GM19452 (cell line): ENCODE measurements at regions not wholly inside any gene's neighbourhood (a gene's known extent, or its start where the extent isn't known, plus 50 kb on each side); places are given as distances from the start of the nearest gene placed in this dataset.
"Not testable (repeated sequence)": the region's sequence is repeated elsewhere in the genome, so short reads cannot be mapped to it uniquely, and the experiment has no call there.

Source experiments
- ATAC-seq: cut with Tn5 transposase; IDR thresholded peaks from one replicate; pipeline ENCODE4 v1.9.1; 2021; ENCODE audit not compliant: unreplicated experiment

DNA sequence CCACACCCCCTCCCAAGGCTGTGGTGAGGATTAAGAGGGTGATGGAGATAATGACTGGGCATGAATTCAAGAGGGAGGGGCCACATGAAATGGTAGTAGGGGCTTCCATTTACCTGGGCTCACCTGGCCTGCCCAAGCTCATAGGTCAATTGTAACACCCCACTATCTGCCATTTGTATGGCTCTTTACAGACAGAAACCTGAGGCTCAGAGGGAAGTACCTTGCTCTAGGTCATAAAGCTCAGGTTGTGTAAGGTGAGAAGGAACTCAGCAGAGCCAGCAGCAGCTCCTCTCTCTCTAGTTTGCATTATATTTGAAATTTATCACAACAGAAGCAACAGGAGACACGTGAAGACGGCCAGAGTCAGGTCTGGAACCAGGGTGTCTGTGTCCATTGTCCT is 133.4 kb upstream of the ALDH1B1 start:
- ATAC-seq: no peak

DNA sequence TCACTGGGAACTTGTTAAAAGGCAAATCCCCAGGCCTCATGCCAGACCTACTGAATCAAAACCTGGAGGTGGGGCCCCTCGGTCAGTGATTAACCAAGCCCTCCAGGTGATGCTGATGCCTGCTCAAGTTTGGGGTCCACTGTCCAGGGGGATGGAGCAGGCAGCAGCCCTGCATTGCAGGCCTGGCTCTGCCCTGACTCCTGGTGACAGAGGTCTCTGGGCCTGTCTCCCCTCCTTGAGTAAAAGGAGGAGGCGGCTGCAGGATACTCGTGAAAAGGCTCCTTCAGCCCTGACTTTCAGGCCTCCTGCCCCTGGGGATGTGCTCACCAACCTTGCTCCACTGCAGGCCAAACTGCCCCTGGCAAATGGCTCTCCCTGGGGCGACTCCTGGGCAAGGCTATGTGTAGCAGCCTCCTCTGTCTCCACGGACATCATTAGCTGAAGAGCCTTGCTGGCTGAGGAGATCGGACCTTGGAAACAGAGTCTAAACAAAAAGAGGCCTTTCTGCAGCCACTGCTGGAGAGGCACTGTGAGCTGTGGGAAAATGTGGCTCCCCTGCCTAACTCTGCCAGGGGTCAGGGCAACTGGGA is 134.8 kb upstream of the ALDH1B1 start:
- ATAC-seq: no peak

DNA sequence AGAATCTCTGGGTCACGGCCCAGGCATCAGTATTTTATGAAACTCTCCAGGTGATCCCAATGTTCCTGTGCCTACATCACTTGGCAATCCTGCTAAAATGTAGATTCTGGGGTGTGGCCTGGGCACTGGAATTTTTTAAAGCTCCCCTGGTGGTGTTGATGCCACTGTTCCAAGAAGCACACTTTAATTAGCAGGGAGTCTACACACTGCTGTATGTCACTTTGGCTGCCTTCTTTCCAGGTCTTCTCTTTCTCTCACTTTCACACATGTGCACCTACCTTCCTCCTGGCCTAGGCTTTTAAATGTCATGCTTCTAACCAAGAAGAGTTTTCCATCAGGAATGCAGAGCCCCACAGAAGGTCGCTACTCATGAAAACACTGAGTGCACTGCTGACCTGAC is 136.0 kb upstream of the ALDH1B1 start:
- no peak for ATAC-seq

- ATAC-seq: no peak
Observed at GRCh38 chr9:38255599-38255998, 136.9 kb upstream of the ALDH1B1 start.

- no peak for ATAC-seq
Observed at GRCh38 chr9:38254756-38255155, 137.7 kb upstream of the ALDH1B1 start.

DNA sequence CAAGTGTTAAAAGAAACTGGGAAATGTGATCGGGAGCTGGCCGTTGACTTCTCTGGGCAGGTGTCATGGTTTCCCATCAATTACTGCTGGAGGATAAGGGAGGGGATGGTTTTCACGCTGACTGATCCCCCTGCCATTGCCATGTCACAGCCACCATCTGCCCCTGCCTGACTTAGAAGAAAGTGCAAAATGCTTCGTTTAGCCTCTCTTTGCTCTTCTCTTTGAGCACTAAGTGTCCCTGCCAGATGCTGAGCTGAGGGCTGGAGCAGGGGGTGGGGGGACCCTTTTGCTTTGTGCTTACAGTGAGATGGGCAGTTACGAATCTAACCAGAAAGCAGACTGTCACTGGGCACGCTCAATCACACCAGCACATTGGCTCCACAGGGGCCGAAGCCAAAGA is 138.4 kb upstream of the ALDH1B1 start:
- no peak for ATAC-seq

DNA sequence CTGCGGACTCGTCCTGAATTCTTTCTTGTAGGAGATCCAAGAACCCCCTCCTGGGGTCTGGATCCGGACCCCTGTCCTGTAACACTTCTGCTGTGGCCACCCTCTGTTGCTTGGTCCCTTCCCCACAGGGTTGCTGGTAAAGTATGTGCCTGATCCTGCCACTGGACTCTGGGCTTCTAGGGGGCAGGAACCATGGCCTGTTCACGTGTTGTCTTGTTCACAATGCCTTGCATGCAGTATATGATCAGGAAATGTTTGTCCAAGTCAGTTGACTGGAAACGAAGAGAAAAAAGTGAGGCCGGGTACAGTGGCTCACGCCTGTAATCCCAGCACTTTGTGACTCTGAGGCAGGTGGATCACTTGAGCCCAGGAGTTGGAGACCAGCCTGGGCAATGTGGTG is 139.3 kb upstream of the ALDH1B1 start:
- ATAC-seq: no peak

GRCh38 chr9:38251036-38251860 is 141.3 kb upstream of the ALDH1B1 start:
- no peak for ATAC-seq

DNA sequence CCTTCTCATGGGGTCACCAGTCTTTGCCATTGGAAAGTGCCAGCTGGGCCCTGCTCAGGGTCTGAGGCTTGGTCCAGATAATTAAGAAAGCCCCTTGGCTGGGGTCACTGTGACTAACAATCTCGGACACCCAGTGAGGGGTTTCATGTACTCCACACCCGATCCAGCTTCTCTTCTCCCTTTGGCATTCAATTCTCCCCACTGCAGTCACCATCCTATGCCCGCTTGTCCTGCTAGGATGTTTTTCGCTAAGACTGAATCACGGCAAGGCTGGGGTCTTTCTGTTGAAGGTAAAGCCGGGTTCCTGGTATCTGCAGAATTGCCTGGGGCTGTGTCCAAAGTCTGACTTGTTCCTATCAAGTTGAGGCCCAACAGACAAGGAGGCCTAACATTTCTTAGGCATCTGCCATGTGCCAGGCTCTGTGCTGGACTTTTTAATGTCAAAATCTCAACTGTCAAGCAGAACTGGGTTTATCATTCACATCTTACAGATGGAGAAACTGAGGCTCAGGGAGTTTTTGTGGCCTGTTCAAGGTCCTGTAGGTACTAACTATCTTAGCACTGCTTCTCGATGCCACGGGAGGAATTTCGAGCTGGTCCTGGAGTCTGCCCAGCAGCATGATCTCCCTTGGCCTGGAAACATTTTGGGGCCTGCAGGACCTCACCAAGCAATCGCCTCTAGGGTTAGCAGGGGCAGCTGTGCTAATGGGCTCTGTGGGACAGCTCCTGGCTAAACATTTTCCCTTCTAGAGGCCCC is 142.0 kb upstream of the ALDH1B1 start:
- ATAC-seq: no peak

DNA sequence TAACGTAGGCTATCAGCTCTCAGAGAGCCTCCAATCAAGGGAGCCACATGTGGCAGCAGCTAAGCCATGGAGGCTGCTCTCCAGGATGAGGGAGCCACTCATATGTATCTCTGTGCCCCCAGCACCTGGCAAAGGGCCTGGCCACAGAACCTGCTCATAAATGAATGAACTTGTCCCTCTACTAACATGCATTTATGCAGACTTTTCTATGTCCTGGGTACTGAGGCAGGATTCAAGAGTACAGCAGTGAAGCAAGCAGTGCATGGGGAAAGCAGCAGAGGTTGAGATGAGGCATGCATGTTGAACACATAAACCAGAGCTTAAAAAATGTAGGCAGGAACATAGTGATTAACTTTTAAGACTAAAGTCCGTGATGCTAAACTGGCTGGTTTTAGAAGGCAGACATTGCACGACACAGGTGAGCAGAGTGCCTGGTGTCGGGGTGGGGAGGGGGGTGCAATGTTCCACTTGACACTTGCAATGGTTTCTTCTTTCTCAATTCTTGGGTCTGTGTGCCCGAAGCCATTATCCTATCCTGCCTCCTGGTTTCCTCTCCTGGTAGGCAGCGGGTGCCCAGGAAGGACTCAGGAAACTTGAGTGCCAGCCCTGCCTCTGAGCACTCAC is 142.8 kb upstream of the ALDH1B1 start:
- ATAC-seq: no peak

- ATAC-seq: no peak
Observed at GRCh38 chr9:38249049-38249448, 143.5 kb upstream of the ALDH1B1 start.

DNA sequence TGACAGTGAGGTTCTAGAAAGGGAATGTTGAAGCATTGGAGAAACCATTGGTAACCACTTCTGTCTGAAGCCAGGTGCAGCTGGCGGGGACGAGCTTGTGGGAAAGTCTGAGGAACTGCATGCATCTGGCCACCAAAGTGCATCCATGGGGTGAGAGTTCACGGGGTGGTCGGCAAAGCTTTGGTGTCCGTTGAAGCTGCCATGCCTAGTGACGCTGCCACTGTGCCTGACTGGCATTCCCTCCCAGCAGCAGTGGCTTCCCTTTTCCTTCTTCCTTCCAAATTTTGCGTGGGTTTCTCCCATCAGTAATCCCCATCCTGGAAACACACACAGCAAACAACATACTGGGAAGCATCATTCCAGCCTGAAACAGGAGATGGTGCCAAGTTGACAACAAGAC is 145.7 kb upstream of the ALDH1B1 start:
- no peak for ATAC-seq

DNA sequence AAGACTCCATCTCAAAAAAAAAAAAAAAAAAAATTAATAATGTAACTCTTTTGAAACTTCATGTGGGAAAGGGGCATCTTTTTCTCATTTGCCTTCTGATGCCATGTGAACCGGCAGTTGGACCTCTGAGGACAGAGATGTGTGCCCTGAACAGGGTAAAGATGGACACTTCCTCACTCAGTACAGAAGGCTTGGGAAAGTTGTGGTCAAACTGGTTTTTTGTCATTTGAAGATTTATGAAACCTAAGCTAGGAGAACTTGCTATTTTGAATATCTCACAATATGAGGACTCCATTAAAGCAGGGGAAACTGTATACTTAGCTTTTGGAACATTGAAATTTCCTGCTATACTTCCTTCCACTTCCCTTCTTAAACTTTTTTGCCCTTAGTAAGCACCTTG is 147.5 kb upstream of the ALDH1B1 start:
- no peak for ATAC-seq

- no peak for ATAC-seq
Observed at GRCh38 chr9:38243993-38244392, 148.5 kb upstream of the ALDH1B1 start.

GRCh38 chr9:38242151-38242550 is 150.4 kb upstream of the ALDH1B1 start:
- ATAC-seq: not testable (repeated sequence)

DNA sequence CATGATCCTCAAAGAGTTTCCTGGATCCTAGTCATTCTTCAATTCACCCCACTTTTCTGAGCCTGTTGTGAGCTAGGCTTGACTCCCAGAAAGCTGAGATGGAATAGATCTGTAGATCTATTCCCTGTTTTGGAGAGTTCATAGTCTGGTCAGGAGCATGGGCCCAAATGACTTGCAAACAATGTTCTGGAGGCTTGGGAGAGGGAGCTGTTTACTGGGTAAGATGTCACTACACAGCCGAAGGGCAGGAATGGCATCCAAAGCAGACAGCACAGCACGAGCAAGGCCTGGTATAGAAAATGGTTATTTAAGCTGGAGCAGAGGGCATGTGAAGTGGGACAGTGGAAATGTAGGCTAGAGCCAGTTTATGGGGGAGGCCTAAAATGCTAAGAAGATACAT is 152.5 kb upstream of the ALDH1B1 start:
- ATAC-seq: no peak

DNA sequence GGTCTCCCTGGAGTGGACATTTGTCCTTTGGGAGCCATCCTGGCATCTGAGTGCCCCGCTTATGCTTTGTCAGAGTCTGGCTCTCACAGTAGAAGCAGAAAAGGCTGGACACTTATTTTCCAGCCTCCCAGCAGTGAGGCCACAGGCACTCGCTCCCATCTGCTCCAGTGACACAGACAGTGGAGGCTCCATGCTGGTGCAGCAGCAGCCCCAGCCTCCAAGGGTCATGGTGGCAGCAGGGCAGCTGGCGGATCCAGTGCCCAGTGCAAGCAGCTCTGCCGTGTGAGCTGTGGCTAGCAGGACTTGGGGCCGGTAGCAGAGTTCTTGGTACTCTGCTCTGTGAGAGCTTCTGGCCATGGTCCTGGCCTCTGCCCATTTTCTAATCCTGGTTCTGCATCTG is 157.3 kb upstream of the ALDH1B1 start:
- ATAC-seq: no peak

- ATAC-seq: no peak
Observed at GRCh38 chr9:38234479-38235170, 157.9 kb upstream of the ALDH1B1 start.

DNA sequence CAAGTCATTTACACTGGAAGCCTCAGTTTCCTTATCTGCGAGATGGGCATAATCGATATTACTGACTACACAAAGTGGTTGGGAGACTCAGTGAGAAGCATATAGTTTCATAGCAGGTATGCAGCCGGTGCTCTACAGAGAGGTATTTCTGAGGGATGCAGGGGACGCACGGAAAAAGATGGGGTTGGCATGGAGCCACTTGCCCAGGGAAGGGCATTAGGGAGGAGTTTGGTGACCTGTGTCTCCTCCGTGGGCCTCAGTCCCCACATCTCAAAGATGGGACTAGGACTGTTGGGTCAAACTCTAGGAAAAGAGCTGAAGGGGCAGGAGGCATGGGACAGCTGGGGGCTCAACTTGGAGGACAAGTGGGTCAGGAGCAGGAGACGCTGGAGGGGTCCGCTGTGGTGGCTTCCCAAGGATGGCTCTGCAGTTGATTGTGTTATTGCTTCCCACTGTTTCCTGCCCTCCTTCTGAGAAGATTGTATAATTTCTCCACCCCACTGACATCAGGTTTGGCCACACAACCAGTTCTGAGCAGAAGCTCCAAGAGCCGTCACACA is 158.6 kb upstream of the ALDH1B1 start:
- ATAC-seq: no peak

DNA sequence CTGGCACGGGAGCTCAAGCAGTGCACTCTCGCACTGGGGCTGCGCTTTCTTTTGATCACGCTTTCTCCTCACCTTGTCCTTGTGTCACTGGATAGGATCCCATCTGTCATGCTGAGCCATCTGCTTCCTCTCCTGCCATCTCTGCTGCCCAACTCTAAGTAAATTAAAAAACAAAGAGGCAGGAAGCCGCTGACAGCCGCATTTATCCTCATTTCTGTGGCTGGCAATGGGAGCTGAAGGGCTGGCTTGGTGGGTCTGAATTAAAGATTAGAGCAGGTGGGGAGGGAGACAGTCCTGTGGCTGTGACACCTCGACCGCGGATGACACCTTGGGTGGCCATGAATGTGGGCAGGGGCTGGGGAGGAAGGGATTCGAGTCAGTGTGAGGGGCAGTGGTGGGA is 159.2 kb upstream of the ALDH1B1 start:
- no peak for ATAC-seq

- no peak for ATAC-seq
Observed at GRCh38 chr9:38232895-38233294, 159.6 kb upstream of the ALDH1B1 start.
